GM23338 (cell line): ENCODE measurements at regions not wholly inside any gene's neighbourhood (a gene's known extent, or its start where the extent isn't known, plus 50 kb on each side); places are given as distances from the start of the nearest gene placed in this dataset.

Experiments used
- CREB1 ChIP-seq: fragments of 250-450 bp; sonication (Bioruptor Pico); IDR thresholded peaks from 2 replicates; pipeline ENCODE4 v1.5.0; 2020; ENCODE audit warnings: low read depth, mild to moderate bottlenecking, moderate library complexity
- EZH2 ChIP-seq: fragments of 200-600 bp; sonication (generic); IDR thresholded peaks from one replicate; pipeline ENCODE4 v1.8.0; 2017; ENCODE audit warnings: antibody characterized with exemption, mild to moderate bottlenecking, low read depth; ENCODE audit not compliant: unreplicated experiment
- POLR2AphosphoS5 ChIP-seq: IDR thresholded peaks from 2 replicates; pipeline ENCODE4 v1.6.1; 2016; ENCODE audit warnings: antibody characterized with exemption, low read depth
- REST ChIP-seq: IDR thresholded peaks from one replicate; pipeline ENCODE4 v1.6.1; 2018; ENCODE audit warnings: antibody characterized with exemption; ENCODE audit not compliant: unreplicated experiment
- STAT1 ChIP-seq: IDR thresholded peaks from one replicate; pipeline ENCODE4 v1.6.1; 2016; ENCODE audit warnings: antibody characterized with exemption; ENCODE audit not compliant: unreplicated experiment
- ZNF114 ChIP-seq: fragments of 250-450 bp; sonication (Bioruptor Pico); IDR thresholded peaks from 2 replicates; pipeline ENCODE4 v1.5.0; 2020; ENCODE audit warnings: mild to moderate bottlenecking, moderate library complexity
- ZNF331 ChIP-seq: fragments of 250-450 bp; sonication (Bioruptor Pico); IDR thresholded peaks from 2 replicates; pipeline ENCODE4 v1.5.0; 2020; ENCODE audit warnings: low read depth, mild to moderate bottlenecking, moderate library complexity
- TF ChIP-seq, protein P1 (sequence below): fragments of 250-450 bp; sonication (Bioruptor Pico); IDR thresholded peaks from 2 replicates; pipeline ENCODE4 v1.5.0; 2020; ENCODE audit warnings: mild to moderate bottlenecking, moderate library complexity
- TF ChIP-seq, protein P2 (sequence below): IDR thresholded peaks from 2 replicates; pipeline ENCODE4 v1.6.1; 2016; ENCODE audit warnings: antibody characterized with exemption

DNA sequence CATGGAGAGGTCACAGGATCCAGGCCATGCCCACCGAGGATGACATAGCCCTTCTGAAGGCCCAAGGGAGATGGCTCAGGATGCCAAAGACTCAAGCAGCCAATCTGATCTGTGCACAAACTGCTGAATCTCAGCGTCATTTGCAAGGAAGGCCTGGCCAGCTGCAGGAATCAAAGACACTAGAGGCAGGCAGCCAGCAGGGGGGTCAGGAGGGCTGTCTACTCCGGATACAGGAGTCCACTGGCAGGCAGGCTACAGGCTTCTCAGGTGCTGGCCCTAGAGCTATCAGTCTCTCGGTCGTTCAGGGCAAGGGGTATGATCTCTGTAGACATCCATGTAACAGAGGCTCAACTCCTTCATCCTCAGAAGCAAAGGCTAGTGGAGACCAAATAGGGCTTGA lies 1735.3 kb downstream of the TP53TG3F start (continued):
- TF ChIP-seq, protein P1, sequence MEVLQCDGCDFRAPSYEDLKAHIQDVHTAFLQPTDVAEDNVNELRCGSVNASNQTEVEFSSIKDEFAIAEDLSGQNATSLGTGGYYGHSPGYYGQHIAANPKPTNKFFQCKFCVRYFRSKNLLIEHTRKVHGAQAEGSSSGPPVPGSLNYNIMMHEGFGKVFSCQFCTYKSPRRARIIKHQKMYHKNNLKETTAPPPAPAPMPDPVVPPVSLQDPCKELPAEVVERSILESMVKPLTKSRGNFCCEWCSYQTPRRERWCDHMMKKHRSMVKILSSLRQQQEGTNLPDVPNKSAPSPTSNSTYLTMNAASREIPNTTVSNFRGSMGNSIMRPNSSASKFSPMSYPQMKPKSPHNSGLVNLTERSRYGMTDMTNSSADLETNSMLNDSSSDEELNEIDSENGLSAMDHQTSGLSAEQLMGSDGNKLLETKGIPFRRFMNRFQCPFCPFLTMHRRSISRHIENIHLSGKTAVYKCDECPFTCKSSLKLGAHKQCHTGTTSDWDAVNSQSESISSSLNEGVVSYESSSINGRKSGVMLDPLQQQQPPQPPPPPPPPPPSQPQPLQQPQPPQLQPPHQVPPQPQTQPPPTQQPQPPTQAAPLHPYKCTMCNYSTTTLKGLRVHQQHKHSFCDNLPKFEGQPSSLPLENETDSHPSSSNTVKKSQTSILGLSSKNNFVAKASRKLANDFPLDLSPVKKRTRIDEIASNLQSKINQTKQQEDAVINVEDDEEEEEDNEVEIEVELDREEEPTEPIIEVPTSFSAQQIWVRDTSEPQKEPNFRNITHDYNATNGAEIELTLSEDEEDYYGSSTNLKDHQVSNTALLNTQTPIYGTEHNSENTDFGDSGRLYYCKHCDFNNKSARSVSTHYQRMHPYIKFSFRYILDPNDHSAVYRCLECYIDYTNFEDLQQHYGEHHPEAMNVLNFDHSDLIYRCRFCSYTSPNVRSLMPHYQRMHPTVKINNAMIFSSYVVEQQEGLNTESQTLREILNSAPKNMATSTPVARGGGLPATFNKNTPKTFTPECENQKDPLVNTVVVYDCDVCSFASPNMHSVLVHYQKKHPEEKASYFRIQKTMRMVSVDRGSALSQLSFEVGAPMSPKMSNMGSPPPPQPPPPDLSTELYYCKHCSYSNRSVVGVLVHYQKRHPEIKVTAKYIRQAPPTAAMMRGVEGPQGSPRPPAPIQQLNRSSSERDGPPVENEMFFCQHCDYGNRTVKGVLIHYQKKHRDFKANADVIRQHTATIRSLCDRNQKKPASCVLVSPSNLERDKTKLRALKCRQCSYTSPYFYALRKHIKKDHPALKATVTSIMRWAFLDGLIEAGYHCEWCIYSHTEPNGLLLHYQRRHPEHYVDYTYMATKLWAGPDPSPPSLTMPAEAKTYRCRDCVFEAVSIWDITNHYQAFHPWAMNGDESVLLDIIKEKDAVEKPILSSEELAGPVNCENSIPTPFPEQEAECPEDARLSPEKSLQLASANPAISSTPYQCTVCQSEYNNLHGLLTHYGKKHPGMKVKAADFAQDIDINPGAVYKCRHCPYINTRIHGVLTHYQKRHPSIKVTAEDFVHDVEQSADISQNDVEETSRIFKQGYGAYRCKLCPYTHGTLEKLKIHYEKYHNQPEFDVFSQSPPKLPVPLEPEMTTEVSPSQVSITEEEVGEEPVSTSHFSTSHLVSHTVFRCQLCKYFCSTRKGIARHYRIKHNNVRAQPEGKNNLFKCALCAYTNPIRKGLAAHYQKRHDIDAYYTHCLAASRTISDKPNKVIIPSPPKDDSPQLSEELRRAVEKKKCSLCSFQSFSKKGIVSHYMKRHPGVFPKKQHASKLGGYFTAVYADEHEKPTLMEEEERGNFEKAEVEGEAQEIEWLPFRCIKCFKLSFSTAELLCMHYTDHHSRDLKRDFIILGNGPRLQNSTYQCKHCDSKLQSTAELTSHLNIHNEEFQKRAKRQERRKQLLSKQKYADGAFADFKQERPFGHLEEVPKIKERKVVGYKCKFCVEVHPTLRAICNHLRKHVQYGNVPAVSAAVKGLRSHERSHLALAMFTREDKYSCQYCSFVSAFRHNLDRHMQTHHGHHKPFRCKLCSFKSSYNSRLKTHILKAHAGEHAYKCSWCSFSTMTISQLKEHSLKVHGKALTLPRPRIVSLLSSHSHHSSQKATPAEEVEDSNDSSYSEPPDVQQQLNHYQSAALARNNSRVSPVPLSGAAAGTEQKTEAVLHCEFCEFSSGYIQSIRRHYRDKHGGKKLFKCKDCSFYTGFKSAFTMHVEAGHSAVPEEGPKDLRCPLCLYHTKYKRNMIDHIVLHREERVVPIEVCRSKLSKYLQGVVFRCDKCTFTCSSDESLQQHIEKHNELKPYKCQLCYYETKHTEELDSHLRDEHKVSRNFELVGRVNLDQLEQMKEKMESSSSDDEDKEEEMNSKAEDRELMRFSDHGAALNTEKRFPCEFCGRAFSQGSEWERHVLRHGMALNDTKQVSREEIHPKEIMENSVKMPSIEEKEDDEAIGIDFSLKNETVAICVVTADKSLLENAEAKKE (CRISPR knock-in tag): no peak
- TF ChIP-seq ZNF331 (CRISPR knock-in tag) (no peak), POLR2AphosphoS5 (no peak), CREB1 (CRISPR knock-in tag) (no peak), REST (no peak), EZH2 (no peak), STAT1 (no peak), ZNF114 (CRISPR knock-in tag) (no peak)
- TF ChIP-seq, protein P2, sequence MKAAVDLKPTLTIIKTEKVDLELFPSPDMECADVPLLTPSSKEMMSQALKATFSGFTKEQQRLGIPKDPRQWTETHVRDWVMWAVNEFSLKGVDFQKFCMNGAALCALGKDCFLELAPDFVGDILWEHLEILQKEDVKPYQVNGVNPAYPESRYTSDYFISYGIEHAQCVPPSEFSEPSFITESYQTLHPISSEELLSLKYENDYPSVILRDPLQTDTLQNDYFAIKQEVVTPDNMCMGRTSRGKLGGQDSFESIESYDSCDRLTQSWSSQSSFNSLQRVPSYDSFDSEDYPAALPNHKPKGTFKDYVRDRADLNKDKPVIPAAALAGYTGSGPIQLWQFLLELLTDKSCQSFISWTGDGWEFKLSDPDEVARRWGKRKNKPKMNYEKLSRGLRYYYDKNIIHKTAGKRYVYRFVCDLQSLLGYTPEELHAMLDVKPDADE: no peak
